B cell (primary cell): ENCODE measurements at regions not wholly inside any gene's neighbourhood (a gene's known extent, or its start where the extent isn't known, plus 50 kb on each side); places are given as distances from the start of the nearest gene placed in this dataset.

Source experiments
- ATAC-seq: fragments of 200-7000 bp; cut with Tn5 transposase; one replicate; pipeline ENCODE4 v1.10.0; 2021; ENCODE audit warnings: low read depth, mild to moderate bottlenecking, moderate number of reproducible peaks, moderate library complexity
- CTCF ChIA-PET: fragments of 350-600 bp; sonication (Branson Sonifier 250); formaldehyde crosslinking; loops from one replicate; lab custom pipeline; 2021; ENCODE audit warnings: antibody characterized with exemption, inconsistent platforms; lab: Charles Lee
- POLR2A ChIA-PET: fragments of 350-600 bp; sonication (Branson Sonifier 250); formaldehyde crosslinking; loops from one replicate; lab custom pipeline; 2021; ENCODE audit warnings: antibody characterized with exemption; lab: Charles Lee
- DNase-seq: peaks from one replicate; pipeline ENCODE4 v3.0.0; 2013
- H2AFZ ChIP-seq: 2 replicates; pipeline ENCODE4 v1.6.1; 2012; ENCODE audit warnings: mild to moderate bottlenecking, low read depth, low read length; ENCODE audit not compliant: insufficient read depth, poor library complexity, severe bottlenecking
- H3K27ac ChIP-seq, 2 donors: 1 replicate in 1 of 2; 2 replicates in 1 of 2; pipeline ENCODE4 v1.5.1; 2012 to 2013; ENCODE audit warnings: low read length in 2 of 2, mild to moderate bottlenecking in 2 of 2, moderate library complexity in 1 of 2
- H3K27me3 ChIP-seq, 4 experiments: fragments of 200-600 bp in 1 of 4; sonication (generic) in 1 of 4; replicated peaks in 1 of 4; 1 replicate in 2 of 4; 2 replicates in 2 of 4; pipeline versions ENCODE4 v1.6.1 to v1.7.0; 2013 to 2016; ENCODE audit warnings: low read length in 3 of 4, mild to moderate bottlenecking in 2 of 4, mixed read lengths in 1 of 4, moderate library complexity in 1 of 4; ENCODE audit not compliant: insufficient read depth in 4 of 4, control insufficient read depth in 3 of 4; ENCODE audit errors: control extremely low read depth in 1 of 4
- H3K36me3 ChIP-seq, 2 experiments: replicated peaks in 1 of 2; 1 replicate in 1 of 2; 2 replicates in 1 of 2; pipeline versions ENCODE4 v1.6.1 to v1.7.1; 2013; ENCODE audit warnings: low read length in 1 of 2; ENCODE audit not compliant: insufficient read depth in 2 of 2, control insufficient read depth in 1 of 2; ENCODE audit errors: control extremely low read depth in 1 of 2, extremely low read depth in 1 of 2
- H3K4me1 ChIP-seq, 2 donors: fragments of 200-600 bp in 1 of 2; sonication (generic) in 1 of 2; 1 replicate in 1 of 2; 2 replicates in 1 of 2; pipeline versions ENCODE4 v1.5.1 to v1.6.1; 2013 to 2017; ENCODE audit warnings: low read length in 2 of 2; ENCODE audit not compliant: control insufficient read depth in 2 of 2, insufficient read depth in 2 of 2
- H3K4me2 ChIP-seq: replicated peaks from 2 replicates; pipeline ENCODE3; 2012; ENCODE audit warnings: mild to moderate bottlenecking, low read depth, low read length; ENCODE audit not compliant: poor library complexity, severe bottlenecking
- H3K4me3 ChIP-seq, 5 experiments: fragments of 200-600 bp in 1 of 5; sonication (generic) in 1 of 5; 1 replicate in 3 of 5; 2 replicates in 2 of 5; pipeline versions ENCODE4 v1.5.1 to v1.7.0; 2011 to 2016; ENCODE audit warnings: low read length in 4 of 5, mild to moderate bottlenecking in 4 of 5, low read depth in 2 of 5, control low read depth in 1 of 5, moderate library complexity in 1 of 5; ENCODE audit not compliant: insufficient read depth in 1 of 5; ENCODE audit errors: control extremely low read depth in 1 of 5, extremely low read depth in 1 of 5
- H3K79me2 ChIP-seq: fragments of 200-600 bp; sonication (generic); one replicate; pipeline ENCODE4 v1.6.0; 2016; ENCODE audit warnings: low read length; ENCODE audit not compliant: control insufficient read depth, insufficient read depth
- H3K9ac ChIP-seq: fragments of 200-600 bp; sonication (generic); 2 replicates; pipeline ENCODE4 v1.6.1; 2017; ENCODE audit warnings: mild to moderate bottlenecking, low read length, moderate library complexity
- H3K9me3 ChIP-seq, 3 donors: one replicate each; pipeline versions ENCODE4 v1.6.1 to v1.7.1; 2013; ENCODE audit warnings: low read length in 2 of 3; ENCODE audit not compliant: control insufficient read depth in 2 of 3, insufficient read depth in 1 of 3; ENCODE audit errors: control extremely low read depth in 1 of 3
- H4K20me1 ChIP-seq: 2 replicates; pipeline ENCODE4 v1.6.0; 2012; ENCODE audit warnings: mild to moderate bottlenecking, low read length; ENCODE audit not compliant: insufficient read depth, control insufficient read depth, poor library complexity, severe bottlenecking
- H3K27ac Mint-ChIP-seq: one replicate; pipeline ENCODE4 v1.8.0; 2021; ENCODE audit warnings: mixed read lengths
- H3K27me3 Mint-ChIP-seq: one replicate; pipeline ENCODE4 v1.8.0; 2021; ENCODE audit warnings: mixed read lengths
- H3K4me1 Mint-ChIP-seq: one replicate; pipeline ENCODE4 v1.8.0; 2021; ENCODE audit warnings: mixed read lengths
- H3K4me3 Mint-ChIP-seq: one replicate; pipeline ENCODE4 v1.8.0; 2021; ENCODE audit warnings: mixed read lengths
- H3K9me3 Mint-ChIP-seq: one replicate; pipeline ENCODE4 v1.8.0; 2022; ENCODE audit warnings: mixed read lengths; ENCODE audit not compliant: insufficient read depth
- EZH2 ChIP-seq: IDR thresholded peaks from 2 replicates; pipeline ENCODE4 v1.6.1; 2012; ENCODE audit warnings: borderline replicate concordance, low read depth, mild to moderate bottlenecking, moderate library complexity, low read length; ENCODE audit not compliant: insufficient read depth, poor library complexity, severe bottlenecking
- WGBS: methylation state at CpG from one replicate; pipeline ENCODE4 v1.1.5; 2013; ENCODE audit warnings: missing lambda C conversion rate; ENCODE audit not compliant: insufficient coverage; 5-methylcytosine and 5-hydroxymethylcytosine counted together
- intact Hi-C: fragments of 100-400 bp; cut with micrococcal nuclease; formaldehyde crosslinking; loops from one replicate; pipeline ENCODE4 v1.10.0; 2022
- TF ChIP-seq, protein P1 (sequence below): fragments of 200-600 bp; IDR thresholded peaks from one replicate; pipeline ENCODE4 v1.8.0; 2022; ENCODE audit warnings: antibody characterized with exemption, mild to moderate bottlenecking

DNA sequence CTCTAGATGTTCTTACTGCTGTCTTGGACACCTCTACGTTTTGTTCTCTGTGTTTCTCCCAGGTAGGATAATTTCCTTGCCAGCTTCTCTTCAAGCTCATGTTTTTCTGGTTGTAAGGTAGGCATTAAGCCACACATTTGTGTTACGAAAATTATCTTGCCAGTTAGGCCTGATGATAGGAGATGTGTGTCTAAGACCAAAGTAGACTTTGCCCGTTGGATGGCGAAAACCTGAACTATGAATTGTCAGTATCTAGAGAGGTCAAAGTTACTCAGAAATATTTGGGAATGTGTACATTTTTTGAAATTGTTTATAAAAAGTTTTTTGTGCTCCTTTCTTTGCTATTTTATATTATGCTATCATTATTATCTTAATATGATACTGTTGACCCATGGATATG, 72.8 kb downstream of the FHIP1A start:
- Mint-ChIP-seq H3K4me3 (no peak overlapping the region), H3K9me3 (no peaks in the 10 kb centered on the region), H3K27me3 (peaks cover 7% of the 10 kb centered on the region), H3K4me1 (no peaks in the 10 kb centered on the region), H3K27ac (no peak overlapping the region)
- DNase-seq, result no peak
- ATAC-seq, result no peak
- no peaks in the 10 kb centered on the region for H3K79me2 ChIP-seq
- H3K4me1 ChIP-seq, result no peaks in the 10 kb centered on the region
- H3K27ac ChIP-seq, result no peak overlapping the region
- no peak overlapping the region for H2AFZ ChIP-seq
- H3K9me3 ChIP-seq, result peaks cover 0 to 3% (median 0%) of the 10 kb centered on the region in 3 donors
- 100% methylated on average over 2 of the region's 4 CpGs for WGBS
- no peak for TF ChIP-seq EZH2
- TF ChIP-seq, protein P1, sequence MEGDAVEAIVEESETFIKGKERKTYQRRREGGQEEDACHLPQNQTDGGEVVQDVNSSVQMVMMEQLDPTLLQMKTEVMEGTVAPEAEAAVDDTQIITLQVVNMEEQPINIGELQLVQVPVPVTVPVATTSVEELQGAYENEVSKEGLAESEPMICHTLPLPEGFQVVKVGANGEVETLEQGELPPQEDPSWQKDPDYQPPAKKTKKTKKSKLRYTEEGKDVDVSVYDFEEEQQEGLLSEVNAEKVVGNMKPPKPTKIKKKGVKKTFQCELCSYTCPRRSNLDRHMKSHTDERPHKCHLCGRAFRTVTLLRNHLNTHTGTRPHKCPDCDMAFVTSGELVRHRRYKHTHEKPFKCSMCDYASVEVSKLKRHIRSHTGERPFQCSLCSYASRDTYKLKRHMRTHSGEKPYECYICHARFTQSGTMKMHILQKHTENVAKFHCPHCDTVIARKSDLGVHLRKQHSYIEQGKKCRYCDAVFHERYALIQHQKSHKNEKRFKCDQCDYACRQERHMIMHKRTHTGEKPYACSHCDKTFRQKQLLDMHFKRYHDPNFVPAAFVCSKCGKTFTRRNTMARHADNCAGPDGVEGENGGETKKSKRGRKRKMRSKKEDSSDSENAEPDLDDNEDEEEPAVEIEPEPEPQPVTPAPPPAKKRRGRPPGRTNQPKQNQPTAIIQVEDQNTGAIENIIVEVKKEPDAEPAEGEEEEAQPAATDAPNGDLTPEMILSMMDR, result no peak
- ChIA-PET POLR2A (no interaction called here), CTCF (no interaction called here)
- peaks cover 0 to 7% (median 0%) of the 10 kb centered on the region in 4 experiments for H3K27me3 ChIP-seq
- H3K9ac ChIP-seq, result no peak overlapping the region
- no peaks in the 10 kb centered on the region for H3K36me3 ChIP-seq
- no peak overlapping the region for H3K4me3 ChIP-seq
- intact Hi-C loops, result no loop called here
- no peaks in the 10 kb centered on the region for H4K20me1 ChIP-seq
- no peak overlapping the region for H3K4me2 ChIP-seq

DNA sequence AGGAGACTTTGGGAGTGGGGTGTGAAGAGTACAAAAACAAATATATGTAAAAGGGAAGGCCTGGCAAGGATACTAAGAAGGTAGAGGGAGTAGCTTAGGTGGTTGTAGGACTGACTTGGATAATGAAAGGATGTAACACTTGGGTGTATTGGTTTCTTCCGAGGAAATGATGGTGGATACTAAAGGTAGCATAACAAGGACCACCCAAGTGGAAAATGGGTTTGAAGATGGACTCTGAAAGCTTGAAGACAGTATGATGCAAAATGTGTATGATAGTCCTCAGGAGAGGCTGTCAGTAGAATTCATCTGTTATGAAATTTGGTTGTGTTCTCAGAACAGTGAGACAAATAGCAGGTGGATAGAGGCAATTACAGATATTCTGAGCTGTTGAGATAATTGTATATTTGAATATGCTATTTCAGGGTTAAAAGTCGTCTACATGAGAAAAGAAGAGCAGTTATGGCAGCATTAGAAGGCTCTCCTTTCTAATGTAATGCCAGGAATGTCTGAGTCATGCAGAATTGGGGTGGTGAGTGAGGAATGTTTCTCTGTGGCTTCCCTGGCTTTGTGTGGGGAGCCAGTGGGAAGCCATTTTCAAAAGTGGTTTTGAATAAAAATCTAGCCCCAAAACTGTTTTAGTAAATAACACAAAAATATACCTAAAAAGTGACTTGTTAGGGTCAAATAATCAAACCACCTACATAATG, 75.6 kb downstream of the FHIP1A start:
- H3K27ac Mint-ChIP-seq, result no peak overlapping the region
- intact Hi-C loops, result no loop called here

More for the DNA sequence above, 75.6 kb downstream of the FHIP1A start:
- H3K36me3 ChIP-seq, result no peaks in the 10 kb centered on the region
- no peak overlapping the region for H3K4me3 Mint-ChIP-seq
- H3K27me3 ChIP-seq, result peaks cover 0 to 7% (median 0%) of the 10 kb centered on the region in 4 experiments
- no peaks in the 10 kb centered on the region for H3K79me2 ChIP-seq
- ATAC-seq (no peak), DNase-seq (no peak)
- H3K9me3 Mint-ChIP-seq, result no peaks in the 10 kb centered on the region
- H3K4me1 ChIP-seq, result no peaks in the 10 kb centered on the region
- no peak overlapping the region for H3K4me3 ChIP-seq
- H3K4me2 ChIP-seq, result no peak overlapping the region
- no peaks in the 10 kb centered on the region for H4K20me1 ChIP-seq
- CTCF ChIA-PET, result no interaction called here
- H3K4me1 Mint-ChIP-seq, result no peaks in the 10 kb centered on the region
- peaks cover 0 to 7% (median 0%) of the 10 kb centered on the region in 3 donors for H3K9me3 ChIP-seq
- no peak overlapping the region for H3K9ac ChIP-seq
- no peak overlapping the region for H3K27ac ChIP-seq
- POLR2A ChIA-PET, result no interaction called here
- no peak overlapping the region for H2AFZ ChIP-seq
- 53% methylated on average over 2 of the region's 2 CpGs for WGBS
- peaks cover 17% of the 10 kb centered on the region for H3K27me3 Mint-ChIP-seq
- TF ChIP-seq, protein P1, result no peak
- no peak for TF ChIP-seq EZH2
